ENCODE measurements at regions not wholly inside any gene's neighbourhood (a gene's known extent, or its start where the extent isn't known, plus 50 kb on each side); places are given as distances from the start of the nearest gene placed in this dataset.

- TF ChIP-seq GATA2 (IDR thresholded peaks at IDR 0.05; ENCODE audit: low read depth, low read length) (no peak), GATA3 (IDR thresholded peaks at IDR 0.05; ENCODE audit: low read depth, low read length) (no peak)
Measured at GRCh38 chr14:104419865-104420505, 159.6 kb upstream of the C14orf180 start.

GRCh38 chr14:104420990-104421389 lies 158.6 kb upstream of the C14orf180 start:
- no peak for TF ChIP-seq GATA2 (IDR thresholded peaks at IDR 0.05; ENCODE audit: low read depth, low read length)
- TF ChIP-seq GATA3 (IDR thresholded peaks at IDR 0.05; ENCODE audit: low read depth, low read length) = no peak

- no peak for TF ChIP-seq GATA2 (IDR thresholded peaks at IDR 0.05; ENCODE audit: low read depth, low read length)
- no peak for TF ChIP-seq GATA3 (IDR thresholded peaks at IDR 0.05; ENCODE audit: low read depth, low read length)
Measured at GRCh38 chr14:104421401-104421821, 158.2 kb upstream of the C14orf180 start.

GRCh38 chr14:104421892-104422828 lies 157.4 kb upstream of the C14orf180 start:
- TF ChIP-seq GATA2 (IDR thresholded peaks at IDR 0.05; ENCODE audit: low read depth, low read length) (no peak), GATA3 (IDR thresholded peaks at IDR 0.05; ENCODE audit: low read depth, low read length) (no peak)

- TF ChIP-seq GATA3 (IDR thresholded peaks at IDR 0.05; ENCODE audit: low read depth, low read length) (no peak), GATA2 (IDR thresholded peaks at IDR 0.05; ENCODE audit: low read depth, low read length) (no peak)
Measured at GRCh38 chr14:104422837-104423681, 156.5 kb upstream of the C14orf180 start.

GRCh38 chr14:104423701-104424405 lies 155.7 kb upstream of the C14orf180 start:
- TF ChIP-seq GATA2 (IDR thresholded peaks at IDR 0.05; ENCODE audit: low read depth, low read length) (no peak), GATA3 (IDR thresholded peaks at IDR 0.05; ENCODE audit: low read depth, low read length) (no peak)

GRCh38 chr14:104424406-104425072 lies 155.0 kb upstream of the C14orf180 start:
- TF ChIP-seq GATA3 (IDR thresholded peaks at IDR 0.05; ENCODE audit: low read depth, low read length) (no peak), GATA2 (IDR thresholded peaks at IDR 0.05; ENCODE audit: low read depth, low read length) (no peak)

- TF ChIP-seq GATA2 (IDR thresholded peaks at IDR 0.05; ENCODE audit: low read depth, low read length) (no peak), GATA3 (IDR thresholded peaks at IDR 0.05; ENCODE audit: low read depth, low read length) (no peak)
Measured at GRCh38 chr14:104425171-104425681, 154.3 kb upstream of the C14orf180 start.

GRCh38 chr14:104425763-104426646 lies 153.6 kb upstream of the C14orf180 start:
- TF ChIP-seq GATA2 (IDR thresholded peaks at IDR 0.05; ENCODE audit: low read depth, low read length) (no peak), GATA3 (IDR thresholded peaks at IDR 0.05; ENCODE audit: low read depth, low read length) (no peak)

GRCh38 chr14:104427131-104427851 lies 152.3 kb upstream of the C14orf180 start:
- TF ChIP-seq GATA3 (IDR thresholded peaks at IDR 0.05; ENCODE audit: low read depth, low read length) (no peak), GATA2 (IDR thresholded peaks at IDR 0.05; ENCODE audit: low read depth, low read length) (no peak)

GRCh38 chr14:104428333-104428851 lies 151.2 kb upstream of the C14orf180 start:
- TF ChIP-seq GATA2 (IDR thresholded peaks at IDR 0.05; ENCODE audit: low read depth, low read length) (no peak), GATA3 (IDR thresholded peaks at IDR 0.05; ENCODE audit: low read depth, low read length) (no peak)
